Nephron (organoid): ENCODE measurements at regions not wholly inside any gene's neighbourhood (a gene's known extent, or its start where the extent isn't known, plus 50 kb on each side); places are given as distances from the start of the nearest gene placed in this dataset.

Experiments used
- H3K27ac Mint-ChIP-seq, 3 experiments: 2 replicates each; pipeline ENCODE4 v1.8.0; 2020; ENCODE audit warnings: mixed read lengths in 3 of 3, mild to moderate bottlenecking in 2 of 3, moderate library complexity in 1 of 3
- H3K27me3 Mint-ChIP-seq: 2 replicates; pipeline ENCODE4 v1.8.0; 2021; ENCODE audit warnings: low read depth, mild to moderate bottlenecking, moderate library complexity, mixed read lengths
- H3K36me3 Mint-ChIP-seq: 2 replicates; pipeline ENCODE4 v1.8.0; 2020; ENCODE audit warnings: low read depth, mixed read lengths
- H3K4me1 Mint-ChIP-seq: 2 replicates; pipeline ENCODE4 v1.8.0; 2020; ENCODE audit warnings: mixed read lengths
- H3K4me3 Mint-ChIP-seq, 3 experiments: 2 replicates each; pipeline ENCODE4 v1.8.0; 2020; ENCODE audit warnings: mild to moderate bottlenecking in 3 of 3, mixed read lengths in 3 of 3, moderate library complexity in 2 of 3
- H3K9me3 Mint-ChIP-seq: 2 replicates; pipeline ENCODE4 v1.8.0; 2020; ENCODE audit warnings: mixed read lengths
- CTCF ChIP-seq, 3 experiments: fragments of 200-600 bp; sonication (generic); IDR thresholded peaks; one replicate each; pipeline ENCODE4 v1.5.0; 2021; ENCODE audit warnings: antibody characterized with exemption in 3 of 3; ENCODE audit not compliant: unreplicated experiment in 3 of 3

- no peak overlapping the region for H3K4me3 Mint-ChIP-seq
- no peak overlapping the region for H3K27ac Mint-ChIP-seq
- H3K9me3 Mint-ChIP-seq: no peaks in the 10 kb centered on the region
- no peaks in the 10 kb centered on the region for H3K27me3 Mint-ChIP-seq
- no peaks in the 10 kb centered on the region for H3K36me3 Mint-ChIP-seq
- no peaks in the 10 kb centered on the region for H3K4me1 Mint-ChIP-seq
- TF ChIP-seq CTCF (IDR thresholded peaks at IDR 0.05; ENCODE audit: unreplicated experiment in 3 of 3): no peak
Observed at GRCh38 chr11:109986488-109986887, 106.7 kb upstream of the ZC3H12C start.

GRCh38 chr11:109991835-109992234, 101.4 kb upstream of the ZC3H12C start:
- TF ChIP-seq CTCF (IDR thresholded peaks at IDR 0.05; ENCODE audit: unreplicated experiment in 3 of 3): no peak
- Mint-ChIP-seq H3K4me3 (no peak overlapping the region), H3K27ac (no peak overlapping the region)

GRCh38 chr11:109993786-109994185, 99.4 kb upstream of the ZC3H12C start:
- Mint-ChIP-seq H3K9me3 (no peaks in the 10 kb centered on the region), H3K4me3 (no peak overlapping the region), H3K4me1 (no peaks in the 10 kb centered on the region), H3K27ac (no peak overlapping the region), H3K27me3 (no peaks in the 10 kb centered on the region), H3K36me3 (no peaks in the 10 kb centered on the region)
- no peak for TF ChIP-seq CTCF (IDR thresholded peaks at IDR 0.05; ENCODE audit: unreplicated experiment in 3 of 3)

More at GRCh38 chr11:109991835-109992234, 101.4 kb upstream of the ZC3H12C start:
- H3K27me3 Mint-ChIP-seq: no peaks in the 10 kb centered on the region
- H3K9me3 Mint-ChIP-seq: no peaks in the 10 kb centered on the region
- H3K4me1 Mint-ChIP-seq: no peaks in the 10 kb centered on the region
- no peaks in the 10 kb centered on the region for H3K36me3 Mint-ChIP-seq

GRCh38 chr11:109994907-109995306, 98.3 kb upstream of the ZC3H12C start:
- Mint-ChIP-seq H3K27me3 (no peaks in the 10 kb centered on the region), H3K4me1 (no peaks in the 10 kb centered on the region), H3K27ac (no peak overlapping the region), H3K9me3 (no peaks in the 10 kb centered on the region), H3K36me3 (no peaks in the 10 kb centered on the region), H3K4me3 (no peak overlapping the region)
- TF ChIP-seq CTCF (IDR thresholded peaks at IDR 0.05; ENCODE audit: unreplicated experiment in 3 of 3): no peak

GRCh38 chr11:109996060-109996459, 97.1 kb upstream of the ZC3H12C start:
- no peaks in the 10 kb centered on the region for H3K36me3 Mint-ChIP-seq
- H3K4me1 Mint-ChIP-seq: no peaks in the 10 kb centered on the region
- no peak overlapping the region for H3K4me3 Mint-ChIP-seq
- H3K9me3 Mint-ChIP-seq: no peaks in the 10 kb centered on the region
- H3K27me3 Mint-ChIP-seq: peaks cover 2% of the 10 kb centered on the region
- H3K27ac Mint-ChIP-seq: no peak overlapping the region
- no peak for TF ChIP-seq CTCF (IDR thresholded peaks at IDR 0.05; ENCODE audit: unreplicated experiment in 3 of 3)

- H3K9me3 Mint-ChIP-seq: no peaks in the 10 kb centered on the region
- H3K4me3 Mint-ChIP-seq: no peak overlapping the region
Observed at GRCh38 chr11:109998921-109999320, 94.3 kb upstream of the ZC3H12C start.

More at GRCh38 chr11:109998921-109999320, 94.3 kb upstream of the ZC3H12C start:
- Mint-ChIP-seq H3K27ac (no peak overlapping the region), H3K36me3 (no peaks in the 10 kb centered on the region), H3K27me3 (peaks cover 3% of the 10 kb centered on the region), H3K4me1 (no peaks in the 10 kb centered on the region)
- TF ChIP-seq CTCF (IDR thresholded peaks at IDR 0.05; ENCODE audit: unreplicated experiment in 3 of 3): no peak
